Osteoblast (primary cell): ENCODE measurements at regions not wholly inside any gene's neighbourhood (a gene's known extent, or its start where the extent isn't known, plus 50 kb on each side); places are given as distances from the start of the nearest gene placed in this dataset.
"Not testable (repeated sequence)": the region's sequence is repeated elsewhere in the genome, so short reads cannot be mapped to it uniquely, and the experiment has no call there.

Experiments used
- DNase-seq: peaks from one replicate; pipeline ENCODE4 v3.0.0; 2011; ENCODE audit warnings: low spot score, mixed read lengths; ENCODE audit not compliant: insufficient read length; ENCODE audit errors: missing footprints
- H2AFZ ChIP-seq: 2 replicates; pipeline ENCODE4 v1.6.0; 2011; ENCODE audit warnings: mild to moderate bottlenecking, low read length
- H3K27ac ChIP-seq: 2 replicates; pipeline ENCODE4 v1.5.1; 2011; ENCODE audit warnings: mild to moderate bottlenecking, low read depth, low read length, moderate library complexity
- H3K27me3 ChIP-seq: 2 replicates; pipeline ENCODE4 v1.6.0; 2012; ENCODE audit warnings: mild to moderate bottlenecking, control low read depth, inconsistent platforms, low read length, moderate library complexity; ENCODE audit not compliant: insufficient read depth
- H3K36me3 ChIP-seq: 2 replicates; pipeline ENCODE4 v1.5.1; 2011; ENCODE audit warnings: mild to moderate bottlenecking, low read length, control low read depth, moderate library complexity; ENCODE audit not compliant: insufficient read depth
- H3K4me1 ChIP-seq: 2 replicates; pipeline ENCODE4 v1.5.1; 2011; ENCODE audit warnings: mild to moderate bottlenecking, low read length, control low read depth, moderate library complexity; ENCODE audit not compliant: insufficient read depth
- H3K4me2 ChIP-seq: 2 replicates; pipeline ENCODE4 v1.6.0; 2011; ENCODE audit warnings: mild to moderate bottlenecking, low read length; ENCODE audit not compliant: insufficient read depth
- H3K4me3 ChIP-seq: fragments of 200-600 bp; sonication (generic); 3 replicates; pipeline ENCODE4 v1.5.1; 2012; ENCODE audit warnings: mild to moderate bottlenecking, low read length, inconsistent platforms; ENCODE audit not compliant: insufficient read depth
- H3K79me2 ChIP-seq: 2 replicates; pipeline ENCODE4 v1.6.0; 2012; ENCODE audit warnings: mild to moderate bottlenecking, low read length, control low read depth, inconsistent platforms; ENCODE audit not compliant: insufficient read depth
- H3K9me3 ChIP-seq: 2 replicates; pipeline ENCODE4 v1.5.1; 2011; ENCODE audit warnings: low read depth, low read length, control low read depth
- H4K20me1 ChIP-seq: 2 replicates; pipeline ENCODE4 v1.6.0; 2012; ENCODE audit warnings: mild to moderate bottlenecking, low read length, control low read depth; ENCODE audit not compliant: insufficient read depth
- CTCF ChIP-seq: IDR thresholded peaks from 2 replicates; pipeline ENCODE4 v1.5.1; 2011; ENCODE audit warnings: mild to moderate bottlenecking, low read depth, low read length, moderate library complexity; ENCODE audit errors: extremely low read depth

DNA sequence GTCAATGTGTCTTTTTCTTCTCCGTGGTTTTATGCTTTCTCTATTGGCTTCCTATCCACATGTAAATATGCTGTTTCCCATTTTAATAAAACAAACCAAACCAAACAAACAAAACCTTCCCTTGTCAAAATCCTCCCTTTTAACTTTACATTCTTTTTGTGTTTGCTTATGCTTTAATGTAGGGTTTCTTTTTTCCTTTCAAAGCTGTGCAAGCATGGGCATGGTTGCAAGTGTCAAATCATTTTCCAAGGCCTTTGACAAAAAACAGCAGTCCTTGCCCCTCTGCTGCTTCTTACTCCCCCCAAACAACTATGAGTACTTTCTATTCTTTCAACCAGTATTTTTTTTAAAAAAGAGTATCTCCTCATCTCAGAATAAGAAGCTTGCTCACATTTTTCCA is 66.0 kb upstream of the ACYP2 start:
- H3K36me3 ChIP-seq: no peaks in the 10 kb centered on the region
- TF ChIP-seq CTCF: no peak
- no peaks in the 10 kb centered on the region for H3K79me2 ChIP-seq
- no peaks in the 10 kb centered on the region for H4K20me1 ChIP-seq
- H3K4me3 ChIP-seq: no peak overlapping the region
- H2AFZ ChIP-seq: no peak overlapping the region
- no peaks in the 10 kb centered on the region for H3K27me3 ChIP-seq
- no peaks in the 10 kb centered on the region for H3K9me3 ChIP-seq
- DNase-seq: no peak
- H3K4me1 ChIP-seq: peaks cover 42% of the 10 kb centered on the region
- H3K4me2 ChIP-seq: no peak overlapping the region
- no peak overlapping the region for H3K27ac ChIP-seq

- not testable (repeated sequence) for H3K27ac ChIP-seq, H4K20me1 ChIP-seq, H3K79me2 ChIP-seq, DNase-seq, H3K27me3 ChIP-seq, H2AFZ ChIP-seq, H3K9me3 ChIP-seq, H3K4me3 ChIP-seq, H3K36me3 ChIP-seq, H3K4me2 ChIP-seq
- H3K4me1 ChIP-seq: peaks cover 39% of the 10 kb centered on the region
Measured at GRCh38 chr2:54048896-54049295, 66.5 kb upstream of the ACYP2 start.

GRCh38 chr2:54048117-54048785 is 67.2 kb upstream of the ACYP2 start:
- Histone ChIP-seq H3K27me3 (no peaks in the 10 kb centered on the region), H3K9me3 (no peaks in the 10 kb centered on the region), H3K4me3 (no peak overlapping the region), H3K36me3 (no peaks in the 10 kb centered on the region), H2AFZ (no peak overlapping the region), H3K4me1 (peaks cover 36% of the 10 kb centered on the region), H3K4me2 (no peak overlapping the region), H4K20me1 (no peaks in the 10 kb centered on the region), H3K27ac (peak overlapping the region; percentile 47), H3K79me2 (no peaks in the 10 kb centered on the region)
- DNase-seq: no peak
- TF ChIP-seq CTCF: no peak

DNA sequence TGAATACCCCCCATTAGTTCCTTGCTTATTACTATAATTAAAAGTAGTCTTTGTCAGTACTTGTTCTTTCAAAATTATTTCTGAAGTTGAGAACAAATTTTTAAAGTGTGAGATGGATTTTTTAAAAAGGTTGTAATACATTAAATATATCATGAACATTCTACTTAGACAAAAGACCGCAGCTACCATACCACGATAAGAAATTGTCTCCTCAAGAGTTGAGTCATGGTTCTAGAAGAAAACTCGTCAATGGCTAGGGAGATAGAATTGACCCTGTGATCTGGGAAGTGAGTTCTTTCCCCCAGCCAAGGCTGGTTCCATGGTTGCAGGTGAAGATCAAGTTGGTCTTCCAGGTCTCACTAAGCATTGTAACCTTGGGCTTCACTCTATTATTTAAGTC is 67.8 kb upstream of the ACYP2 start:
- Histone ChIP-seq H3K27me3 (no peaks in the 10 kb centered on the region), H3K4me3 (no peak overlapping the region)
- DNase-seq: no peak

More for the DNA sequence above, 67.8 kb upstream of the ACYP2 start:
- no peaks in the 10 kb centered on the region for H3K9me3 ChIP-seq
- no peaks in the 10 kb centered on the region for H3K36me3 ChIP-seq
- no peak overlapping the region for H3K4me2 ChIP-seq
- no peaks in the 10 kb centered on the region for H4K20me1 ChIP-seq
- no peaks in the 10 kb centered on the region for H3K79me2 ChIP-seq
- no peak overlapping the region for H2AFZ ChIP-seq
- no peak for TF ChIP-seq CTCF
- H3K27ac ChIP-seq: peak overlapping the region; percentile 47
- peaks cover 36% of the 10 kb centered on the region for H3K4me1 ChIP-seq
